ENCODE measurements at regions not wholly inside any gene's neighbourhood (a gene's known extent, or its start where the extent isn't known, plus 50 kb on each side); places are given as distances from the start of the nearest gene placed in this dataset.

DNA sequence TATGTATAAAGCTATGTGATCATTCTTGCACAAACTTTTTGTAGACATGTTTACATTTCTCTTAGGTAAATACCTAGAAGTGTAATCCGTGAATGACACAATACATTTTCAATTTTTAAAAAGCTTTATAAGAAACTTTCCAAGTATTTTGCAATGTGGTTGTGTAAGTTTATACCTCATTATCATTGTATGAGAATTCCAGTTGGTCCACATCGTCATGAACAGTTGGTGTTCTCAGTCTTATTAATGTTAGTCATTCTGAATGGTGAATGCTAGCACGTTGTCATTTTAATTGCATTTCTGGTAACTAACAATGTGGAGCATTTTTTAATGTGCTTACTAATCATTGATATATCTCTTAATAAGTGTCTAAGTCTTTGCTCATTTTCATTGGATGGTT lies 116.5 kb upstream of the F13A1 start:
- no peaks in the 10 kb centered on the region for H3K27me3 ChIP-seq (ENCODE audit: control insufficient read depth in 4 of 4, insufficient read depth in 4 of 4, low read length in 3 of 4)
- H3K9ac ChIP-seq (ENCODE audit: low read depth in 1 of 2, low read length in 2 of 2), result no peak overlapping the region
- DNase-seq (ENCODE audit: low spot score), result no peak
- H3K4me3 ChIP-seq (ENCODE audit: low read depth in 1 of 3, low read length in 3 of 3), result no peak overlapping the region
- H3K36me3 ChIP-seq (ENCODE audit: control insufficient read depth in 4 of 4, insufficient read depth in 3 of 4, low read depth in 1 of 4, low read length in 3 of 4), result no peaks in the 10 kb centered on the region
- TF ChIP-seq RAD21 (IDR thresholded peaks at IDR 0.05), result no peak
- WGBS, result 42% methylated on average over 3 of the region's 3 CpGs
- H3K4me1 ChIP-seq (ENCODE audit: control insufficient read depth in 4 of 4, insufficient read depth in 4 of 4, low read length in 3 of 4), result no peaks in the 10 kb centered on the region
- H3K27ac ChIP-seq (ENCODE audit: low read depth in 1 of 2, low read length in 2 of 2), result no peak overlapping the region
- H3K9me3 ChIP-seq (ENCODE audit: control insufficient read depth in 4 of 4, low read length in 3 of 4), result no peaks in the 10 kb centered on the region

DNA sequence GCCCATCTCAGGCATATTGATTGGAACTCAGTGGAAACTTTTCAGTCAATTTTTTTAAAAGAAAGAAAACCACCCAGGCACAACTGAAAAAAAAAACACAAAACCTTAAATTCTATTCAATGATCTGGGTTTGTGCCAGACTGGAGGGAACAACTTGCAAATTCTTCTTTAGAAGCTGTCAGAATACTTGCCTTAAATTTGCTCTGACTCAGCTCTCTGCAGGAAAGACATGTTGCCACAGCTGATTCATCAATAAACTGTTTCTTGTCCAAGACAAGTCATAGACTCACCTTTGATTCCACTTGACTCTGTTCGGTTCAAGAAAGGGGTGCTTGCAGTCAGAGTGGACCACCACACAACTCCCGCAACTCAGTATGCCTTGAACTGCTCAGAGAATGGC lies 117.8 kb upstream of the F13A1 start:
- DNase-seq (ENCODE audit: low spot score), result no peak
- Histone ChIP-seq H3K9me3 (ENCODE audit: control insufficient read depth in 4 of 4, low read length in 3 of 4) (no peaks in the 10 kb centered on the region), H3K36me3 (ENCODE audit: control insufficient read depth in 4 of 4, insufficient read depth in 3 of 4, low read depth in 1 of 4, low read length in 3 of 4) (no peaks in the 10 kb centered on the region), H3K27ac (ENCODE audit: low read depth in 1 of 2, low read length in 2 of 2) (no peak overlapping the region), H3K4me3 (ENCODE audit: low read depth in 1 of 3, low read length in 3 of 3) (no peak overlapping the region), H3K27me3 (ENCODE audit: control insufficient read depth in 4 of 4, insufficient read depth in 4 of 4, low read length in 3 of 4) (no peaks in the 10 kb centered on the region), H3K9ac (ENCODE audit: low read depth in 1 of 2, low read length in 2 of 2) (no peak overlapping the region), H3K4me1 (ENCODE audit: control insufficient read depth in 4 of 4, insufficient read depth in 4 of 4, low read length in 3 of 4) (no peaks in the 10 kb centered on the region)
- TF ChIP-seq GABPA (IDR thresholded peaks at IDR 0.05 in 1 of 2, conservative IDR thresholded peaks at IDR 0.05 in 1 of 2) (no peak), FOXA2 (IDR thresholded peaks at IDR 0.05) (no peak), FOXA1 (IDR thresholded peaks at IDR 0.05) (no peak), YY1 (IDR thresholded peaks at IDR 0.05) (no peak), NR2F2 (IDR thresholded peaks at IDR 0.05) (no peak), JUND (IDR thresholded peaks at IDR 0.05) (no peak), HNF4G (IDR thresholded peaks at IDR 0.05) (no peak), RXRA (IDR thresholded peaks at IDR 0.05) (no peak), SP1 (IDR thresholded peaks at IDR 0.05) (no peak), HNF4A (conservative IDR thresholded peaks at IDR 0.05) (no peak), EGR1 (IDR thresholded peaks at IDR 0.05; ENCODE audit: low read depth in 2 of 2) (no peak)
- TF ChIP-seq, protein P1, sequence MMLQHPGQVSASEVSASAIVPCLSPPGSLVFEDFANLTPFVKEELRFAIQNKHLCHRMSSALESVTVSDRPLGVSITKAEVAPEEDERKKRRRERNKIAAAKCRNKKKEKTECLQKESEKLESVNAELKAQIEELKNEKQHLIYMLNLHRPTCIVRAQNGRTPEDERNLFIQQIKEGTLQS (IDR thresholded peaks at IDR 0.05), result no peak
- TF ChIP-seq, protein P2, sequence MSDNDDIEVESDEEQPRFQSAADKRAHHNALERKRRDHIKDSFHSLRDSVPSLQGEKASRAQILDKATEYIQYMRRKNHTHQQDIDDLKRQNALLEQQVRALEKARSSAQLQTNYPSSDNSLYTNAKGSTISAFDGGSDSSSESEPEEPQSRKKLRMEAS (IDR thresholded peaks at IDR 0.05), result no peak
- TF ChIP-seq, protein P3, sequence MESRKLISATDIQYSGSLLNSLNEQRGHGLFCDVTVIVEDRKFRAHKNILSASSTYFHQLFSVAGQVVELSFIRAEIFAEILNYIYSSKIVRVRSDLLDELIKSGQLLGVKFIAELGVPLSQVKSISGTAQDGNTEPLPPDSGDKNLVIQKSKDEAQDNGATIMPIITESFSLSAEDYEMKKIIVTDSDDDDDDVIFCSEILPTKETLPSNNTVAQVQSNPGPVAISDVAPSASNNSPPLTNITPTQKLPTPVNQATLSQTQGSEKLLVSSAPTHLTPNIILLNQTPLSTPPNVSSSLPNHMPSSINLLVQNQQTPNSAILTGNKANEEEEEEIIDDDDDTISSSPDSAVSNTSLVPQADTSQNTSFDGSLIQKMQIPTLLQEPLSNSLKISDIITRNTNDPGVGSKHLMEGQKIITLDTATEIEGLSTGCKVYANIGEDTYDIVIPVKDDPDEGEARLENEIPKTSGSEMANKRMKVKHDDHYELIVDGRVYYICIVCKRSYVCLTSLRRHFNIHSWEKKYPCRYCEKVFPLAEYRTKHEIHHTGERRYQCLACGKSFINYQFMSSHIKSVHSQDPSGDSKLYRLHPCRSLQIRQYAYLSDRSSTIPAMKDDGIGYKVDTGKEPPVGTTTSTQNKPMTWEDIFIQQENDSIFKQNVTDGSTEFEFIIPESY (IDR thresholded peaks at IDR 0.05), result no peak
- TF ChIP-seq, protein P4, sequence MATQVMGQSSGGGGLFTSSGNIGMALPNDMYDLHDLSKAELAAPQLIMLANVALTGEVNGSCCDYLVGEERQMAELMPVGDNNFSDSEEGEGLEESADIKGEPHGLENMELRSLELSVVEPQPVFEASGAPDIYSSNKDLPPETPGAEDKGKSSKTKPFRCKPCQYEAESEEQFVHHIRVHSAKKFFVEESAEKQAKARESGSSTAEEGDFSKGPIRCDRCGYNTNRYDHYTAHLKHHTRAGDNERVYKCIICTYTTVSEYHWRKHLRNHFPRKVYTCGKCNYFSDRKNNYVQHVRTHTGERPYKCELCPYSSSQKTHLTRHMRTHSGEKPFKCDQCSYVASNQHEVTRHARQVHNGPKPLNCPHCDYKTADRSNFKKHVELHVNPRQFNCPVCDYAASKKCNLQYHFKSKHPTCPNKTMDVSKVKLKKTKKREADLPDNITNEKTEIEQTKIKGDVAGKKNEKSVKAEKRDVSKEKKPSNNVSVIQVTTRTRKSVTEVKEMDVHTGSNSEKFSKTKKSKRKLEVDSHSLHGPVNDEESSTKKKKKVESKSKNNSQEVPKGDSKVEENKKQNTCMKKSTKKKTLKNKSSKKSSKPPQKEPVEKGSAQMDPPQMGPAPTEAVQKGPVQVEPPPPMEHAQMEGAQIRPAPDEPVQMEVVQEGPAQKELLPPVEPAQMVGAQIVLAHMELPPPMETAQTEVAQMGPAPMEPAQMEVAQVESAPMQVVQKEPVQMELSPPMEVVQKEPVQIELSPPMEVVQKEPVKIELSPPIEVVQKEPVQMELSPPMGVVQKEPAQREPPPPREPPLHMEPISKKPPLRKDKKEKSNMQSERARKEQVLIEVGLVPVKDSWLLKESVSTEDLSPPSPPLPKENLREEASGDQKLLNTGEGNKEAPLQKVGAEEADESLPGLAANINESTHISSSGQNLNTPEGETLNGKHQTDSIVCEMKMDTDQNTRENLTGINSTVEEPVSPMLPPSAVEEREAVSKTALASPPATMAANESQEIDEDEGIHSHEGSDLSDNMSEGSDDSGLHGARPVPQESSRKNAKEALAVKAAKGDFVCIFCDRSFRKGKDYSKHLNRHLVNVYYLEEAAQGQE (IDR thresholded peaks at IDR 0.05), result no peak
- TF ChIP-seq, protein P5, sequence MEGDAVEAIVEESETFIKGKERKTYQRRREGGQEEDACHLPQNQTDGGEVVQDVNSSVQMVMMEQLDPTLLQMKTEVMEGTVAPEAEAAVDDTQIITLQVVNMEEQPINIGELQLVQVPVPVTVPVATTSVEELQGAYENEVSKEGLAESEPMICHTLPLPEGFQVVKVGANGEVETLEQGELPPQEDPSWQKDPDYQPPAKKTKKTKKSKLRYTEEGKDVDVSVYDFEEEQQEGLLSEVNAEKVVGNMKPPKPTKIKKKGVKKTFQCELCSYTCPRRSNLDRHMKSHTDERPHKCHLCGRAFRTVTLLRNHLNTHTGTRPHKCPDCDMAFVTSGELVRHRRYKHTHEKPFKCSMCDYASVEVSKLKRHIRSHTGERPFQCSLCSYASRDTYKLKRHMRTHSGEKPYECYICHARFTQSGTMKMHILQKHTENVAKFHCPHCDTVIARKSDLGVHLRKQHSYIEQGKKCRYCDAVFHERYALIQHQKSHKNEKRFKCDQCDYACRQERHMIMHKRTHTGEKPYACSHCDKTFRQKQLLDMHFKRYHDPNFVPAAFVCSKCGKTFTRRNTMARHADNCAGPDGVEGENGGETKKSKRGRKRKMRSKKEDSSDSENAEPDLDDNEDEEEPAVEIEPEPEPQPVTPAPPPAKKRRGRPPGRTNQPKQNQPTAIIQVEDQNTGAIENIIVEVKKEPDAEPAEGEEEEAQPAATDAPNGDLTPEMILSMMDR (IDR thresholded peaks at IDR 0.05; ENCODE audit: low read depth, low read length, missing input control), result no peak
- WGBS, result 87% methylated on average over 2 of the region's 2 CpGs

Measured in liver (tissue), 8 donors.